Loucy (cell line): ENCODE measurements at regions not wholly inside any gene's neighbourhood (a gene's known extent, or its start where the extent isn't known, plus 50 kb on each side); places are given as distances from the start of the nearest gene placed in this dataset.

Experiments
- CTCF ChIP-seq: fragments of 200-600 bp; sonication (generic); conservative IDR thresholded peaks from 2 replicates; pipeline ENCODE4 v1.5.1; 2014; ENCODE audit warnings: mild to moderate bottlenecking, antibody characterized with exemption, low read length
- EZH2phosphoT487 ChIP-seq: fragments of 200-600 bp; IDR thresholded peaks from 2 replicates; pipeline ENCODE4 v1.6.1; 2018; ENCODE audit warnings: antibody characterized with exemption, mild to moderate bottlenecking, moderate library complexity, borderline replicate concordance

DNA sequence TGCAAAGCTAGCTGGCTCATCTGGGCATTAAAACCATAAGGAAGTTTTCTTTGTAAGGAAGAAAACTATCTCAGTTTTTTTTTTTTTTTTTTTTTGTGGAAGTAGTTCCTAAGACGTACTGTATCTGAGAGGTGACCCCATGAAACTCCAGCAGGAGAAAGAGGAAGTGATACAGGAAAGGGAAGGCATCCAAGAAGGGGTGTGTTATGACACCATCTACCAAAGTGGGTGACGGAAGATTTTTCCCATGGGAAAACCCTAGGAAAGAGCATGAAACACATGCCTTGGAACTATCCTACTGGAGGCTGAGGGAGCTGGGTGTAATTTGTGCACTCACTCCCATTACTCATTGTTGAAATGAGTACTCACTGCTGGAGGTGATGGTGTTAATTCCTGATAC lies 63.8 kb upstream of the ARHGAP20 start:
- TF ChIP-seq CTCF: no peak
- no peak for TF ChIP-seq EZH2phosphoT487
